ENCODE measurements at regions not wholly inside any gene's neighbourhood (a gene's known extent, or its start where the extent isn't known, plus 50 kb on each side); places are given as distances from the start of the nearest gene placed in this dataset.

DNA sequence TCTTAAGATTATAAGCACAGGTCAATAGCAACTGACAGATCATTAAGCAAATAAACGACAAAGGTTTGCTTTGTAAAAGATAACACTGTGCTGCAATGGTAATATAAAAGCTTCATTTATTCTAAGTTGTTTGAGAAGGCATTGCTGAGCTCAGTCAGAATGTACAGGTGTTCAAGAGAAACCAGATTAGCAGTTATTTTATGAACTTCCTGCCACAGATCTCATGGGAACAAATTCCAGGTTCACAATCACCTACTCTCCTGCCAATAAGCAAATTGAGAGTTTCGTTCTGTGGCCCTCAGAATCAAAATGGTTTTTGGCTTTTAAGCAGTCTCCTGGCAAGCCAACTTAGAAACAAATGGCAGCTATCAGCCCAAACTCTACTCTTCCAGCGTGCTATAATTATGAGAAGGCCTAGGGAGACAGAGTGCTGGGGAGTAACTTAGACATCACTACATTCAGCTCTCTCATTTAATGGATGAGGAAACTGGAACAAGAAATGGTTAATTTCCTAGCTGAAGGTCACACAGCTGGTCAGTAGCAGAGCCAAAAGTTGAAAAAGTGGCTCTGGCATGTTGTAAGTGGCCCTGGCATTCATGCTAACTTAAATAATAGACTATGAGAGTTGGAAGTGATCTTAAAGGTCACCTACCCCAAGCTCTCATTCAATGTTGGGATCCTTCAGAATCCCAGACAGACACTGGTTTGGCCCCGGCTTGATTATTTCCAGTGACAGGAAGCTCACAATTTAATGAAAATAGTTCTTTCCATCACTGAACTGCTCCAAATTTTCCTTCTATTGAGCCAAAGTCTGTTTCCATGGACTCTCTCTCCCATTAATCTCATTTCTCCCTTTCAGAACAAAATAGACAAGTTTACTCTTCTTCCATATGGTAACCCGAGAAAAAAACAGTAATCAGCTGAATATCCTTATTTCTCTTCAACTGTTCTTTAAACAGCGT lies 82.6 kb upstream of the EDEM3 start:
- TF ChIP-seq EP300 (IDR thresholded peaks at IDR 0.05; ENCODE audit: low read depth) = no peak
- TF ChIP-seq, protein P1, sequence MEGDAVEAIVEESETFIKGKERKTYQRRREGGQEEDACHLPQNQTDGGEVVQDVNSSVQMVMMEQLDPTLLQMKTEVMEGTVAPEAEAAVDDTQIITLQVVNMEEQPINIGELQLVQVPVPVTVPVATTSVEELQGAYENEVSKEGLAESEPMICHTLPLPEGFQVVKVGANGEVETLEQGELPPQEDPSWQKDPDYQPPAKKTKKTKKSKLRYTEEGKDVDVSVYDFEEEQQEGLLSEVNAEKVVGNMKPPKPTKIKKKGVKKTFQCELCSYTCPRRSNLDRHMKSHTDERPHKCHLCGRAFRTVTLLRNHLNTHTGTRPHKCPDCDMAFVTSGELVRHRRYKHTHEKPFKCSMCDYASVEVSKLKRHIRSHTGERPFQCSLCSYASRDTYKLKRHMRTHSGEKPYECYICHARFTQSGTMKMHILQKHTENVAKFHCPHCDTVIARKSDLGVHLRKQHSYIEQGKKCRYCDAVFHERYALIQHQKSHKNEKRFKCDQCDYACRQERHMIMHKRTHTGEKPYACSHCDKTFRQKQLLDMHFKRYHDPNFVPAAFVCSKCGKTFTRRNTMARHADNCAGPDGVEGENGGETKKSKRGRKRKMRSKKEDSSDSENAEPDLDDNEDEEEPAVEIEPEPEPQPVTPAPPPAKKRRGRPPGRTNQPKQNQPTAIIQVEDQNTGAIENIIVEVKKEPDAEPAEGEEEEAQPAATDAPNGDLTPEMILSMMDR (IDR thresholded peaks at IDR 0.05) = no peak
